ACC112 (cell line): ENCODE measurements at regions not wholly inside any gene's neighbourhood (a gene's known extent, or its start where the extent isn't known, plus 50 kb on each side); places are given as distances from the start of the nearest gene placed in this dataset.

Source experiments
- H2AFZ ChIP-seq: fragments of 200-600 bp; sonication (generic); one replicate; pipeline ENCODE4 v1.6.0; 2017; ENCODE audit warnings: antibody characterized with exemption, low read length; ENCODE audit not compliant: unreplicated experiment
- H3K27ac ChIP-seq: fragments of 200-600 bp; sonication (generic); 2 replicates; pipeline ENCODE4 v1.5.1; 2014; ENCODE audit warnings: low read depth, mild to moderate bottlenecking, antibody characterized with exemption, low read length, moderate library complexity
- H3K27me3 ChIP-seq: fragments of 200-600 bp; sonication (generic); 2 replicates; pipeline ENCODE4 v1.6.1; 2014; ENCODE audit warnings: mild to moderate bottlenecking, antibody characterized with exemption, low read length, moderate library complexity, mixed read lengths; ENCODE audit not compliant: insufficient read depth
- H3K36me3 ChIP-seq: fragments of 200-600 bp; sonication (generic); 2 replicates; pipeline ENCODE4 v1.6.1; 2016; ENCODE audit warnings: mild to moderate bottlenecking, antibody characterized with exemption, low read length, moderate library complexity, mixed read lengths; ENCODE audit not compliant: insufficient read depth
- H3K4me1 ChIP-seq: fragments of 200-600 bp; sonication (generic); one replicate; pipeline ENCODE4 v1.6.1; 2016; ENCODE audit warnings: low read length, mixed read lengths; ENCODE audit not compliant: insufficient read depth, unreplicated experiment, control insufficient read depth
- H3K4me3 ChIP-seq: fragments of 200-600 bp; sonication (generic); 2 replicates; pipeline ENCODE4 v1.5.1; 2014; ENCODE audit warnings: mild to moderate bottlenecking, low read depth, low read length
- H3K79me2 ChIP-seq: fragments of 200-600 bp; sonication (generic); one replicate; pipeline ENCODE4 v1.6.0; 2016; ENCODE audit warnings: low read length; ENCODE audit not compliant: control insufficient read depth, unreplicated experiment, insufficient read depth

GRCh38 chr20:41905199-41905598 lies 287.0 kb upstream of the CHD6 start:
- no peaks in the 10 kb centered on the region for H3K36me3 ChIP-seq
- no peaks in the 10 kb centered on the region for H3K79me2 ChIP-seq
- no peak overlapping the region for H3K27ac ChIP-seq
- H3K4me1 ChIP-seq, result no peaks in the 10 kb centered on the region
- H2AFZ ChIP-seq, result no peak overlapping the region
- no peaks in the 10 kb centered on the region for H3K27me3 ChIP-seq
- no peak overlapping the region for H3K4me3 ChIP-seq

- Histone ChIP-seq H3K79me2 (no peaks in the 10 kb centered on the region), H3K36me3 (no peaks in the 10 kb centered on the region), H3K4me3 (no peak overlapping the region), H3K27me3 (no peaks in the 10 kb centered on the region), H3K4me1 (no peaks in the 10 kb centered on the region), H2AFZ (no peak overlapping the region), H3K27ac (no peak overlapping the region)
Observed at GRCh38 chr20:41903586-41903985, 285.4 kb upstream of the CHD6 start.

GRCh38 chr20:41902346-41902745 lies 284.2 kb upstream of the CHD6 start:
- no peaks in the 10 kb centered on the region for H3K27me3 ChIP-seq

GRCh38 chr20:41900201-41900691 lies 282.1 kb upstream of the CHD6 start:
- no peaks in the 10 kb centered on the region for H3K36me3 ChIP-seq
- no peak overlapping the region for H3K27ac ChIP-seq
- H3K27me3 ChIP-seq, result no peaks in the 10 kb centered on the region
- no peaks in the 10 kb centered on the region for H3K4me1 ChIP-seq
- no peak overlapping the region for H3K4me3 ChIP-seq
- no peaks in the 10 kb centered on the region for H3K79me2 ChIP-seq
- no peak overlapping the region for H2AFZ ChIP-seq

More at GRCh38 chr20:41902346-41902745, 284.2 kb upstream of the CHD6 start:
- Histone ChIP-seq H3K27ac (no peak overlapping the region), H3K36me3 (no peaks in the 10 kb centered on the region), H3K4me3 (no peak overlapping the region), H2AFZ (no peak overlapping the region), H3K79me2 (no peaks in the 10 kb centered on the region), H3K4me1 (no peaks in the 10 kb centered on the region)

- Histone ChIP-seq H3K27ac (no peak overlapping the region), H3K79me2 (no peaks in the 10 kb centered on the region), H3K4me3 (no peak overlapping the region), H3K27me3 (no peaks in the 10 kb centered on the region), H2AFZ (no peak overlapping the region), H3K36me3 (no peaks in the 10 kb centered on the region), H3K4me1 (no peaks in the 10 kb centered on the region)
Observed at GRCh38 chr20:41897708-41898107, 279.5 kb upstream of the CHD6 start.

DNA sequence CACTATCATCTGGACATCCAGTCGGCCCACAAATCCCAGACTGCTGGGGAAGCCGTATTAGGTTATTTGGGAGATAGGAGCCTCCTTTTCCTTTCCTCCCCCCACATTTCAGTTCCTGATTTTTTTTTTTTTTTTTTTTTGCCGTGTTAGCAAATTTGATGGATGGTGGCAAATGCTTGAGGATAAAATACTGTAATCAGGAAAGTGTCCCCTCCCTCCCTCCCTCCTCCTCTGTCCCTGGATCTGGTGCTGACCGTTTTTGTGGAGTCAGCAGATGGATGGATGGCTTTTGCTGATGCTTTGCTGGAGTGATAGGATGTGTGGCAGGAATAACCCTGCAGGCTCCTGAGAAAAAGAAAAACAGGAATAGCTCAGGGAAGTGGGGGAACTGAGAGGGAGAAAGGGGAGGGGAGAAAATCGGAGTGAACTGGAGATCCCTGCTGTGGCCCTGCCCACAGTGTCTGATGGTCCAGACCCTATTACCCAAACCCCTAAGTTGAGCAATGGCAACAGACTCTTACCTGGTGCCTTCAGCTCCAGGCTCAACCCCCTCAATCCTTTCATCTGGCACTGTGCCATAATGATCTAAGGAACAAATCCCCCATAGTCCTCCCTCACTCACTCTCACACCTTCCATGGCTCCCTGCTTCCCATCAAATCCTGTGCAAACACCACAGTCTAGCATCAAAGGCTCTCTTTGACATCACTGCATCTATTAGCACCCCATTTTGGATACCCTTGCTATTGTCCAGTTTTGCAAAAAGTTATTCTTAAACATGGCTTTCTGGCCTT lies 277.3 kb upstream of the CHD6 start:
- H3K4me1 ChIP-seq, result no peaks in the 10 kb centered on the region
- H3K27me3 ChIP-seq, result no peaks in the 10 kb centered on the region
- no peaks in the 10 kb centered on the region for H3K79me2 ChIP-seq
- H2AFZ ChIP-seq, result no peak overlapping the region
- H3K27ac ChIP-seq, result no peak overlapping the region
- no peaks in the 10 kb centered on the region for H3K36me3 ChIP-seq
- H3K4me3 ChIP-seq, result no peak overlapping the region

DNA sequence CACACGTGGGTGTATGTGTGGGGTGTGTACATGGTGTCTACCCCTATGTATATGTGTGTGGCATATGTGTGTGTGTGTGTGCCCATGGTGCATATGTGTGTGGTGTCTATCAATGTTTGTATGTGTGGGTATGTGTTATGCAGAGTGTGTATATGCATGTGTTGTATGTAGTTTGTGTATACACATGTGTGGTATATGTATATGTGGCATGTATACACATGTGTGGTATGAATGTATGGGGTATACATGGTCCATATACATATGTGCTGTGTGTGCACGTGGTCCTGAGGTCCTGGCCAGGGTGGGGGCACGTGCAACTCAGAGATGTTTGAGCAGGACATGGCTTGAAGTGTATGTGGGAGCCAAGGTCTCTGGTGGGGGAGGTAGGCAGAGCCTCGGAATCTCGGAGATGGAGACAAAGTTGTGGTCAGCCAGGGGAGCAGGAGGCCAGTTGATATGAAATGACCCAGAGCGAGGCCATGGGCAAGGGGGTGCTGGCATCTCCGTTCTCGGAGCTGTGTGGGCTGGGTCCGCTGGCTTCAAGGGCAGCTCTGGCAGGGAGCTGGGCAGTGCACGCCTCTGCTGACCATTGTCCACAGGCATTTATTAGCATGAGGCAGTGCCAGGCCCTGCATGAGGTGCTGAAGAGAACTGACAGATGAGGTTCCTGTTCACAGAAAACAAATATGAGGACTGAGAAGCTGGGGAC lies 276.2 kb upstream of the CHD6 start:
- H3K27me3 ChIP-seq, result no peaks in the 10 kb centered on the region
- H3K27ac ChIP-seq, result no peak overlapping the region
- no peak overlapping the region for H3K4me3 ChIP-seq
- H3K79me2 ChIP-seq, result no peaks in the 10 kb centered on the region
- no peaks in the 10 kb centered on the region for H3K4me1 ChIP-seq
- H2AFZ ChIP-seq, result no peak overlapping the region
- no peaks in the 10 kb centered on the region for H3K36me3 ChIP-seq

DNA sequence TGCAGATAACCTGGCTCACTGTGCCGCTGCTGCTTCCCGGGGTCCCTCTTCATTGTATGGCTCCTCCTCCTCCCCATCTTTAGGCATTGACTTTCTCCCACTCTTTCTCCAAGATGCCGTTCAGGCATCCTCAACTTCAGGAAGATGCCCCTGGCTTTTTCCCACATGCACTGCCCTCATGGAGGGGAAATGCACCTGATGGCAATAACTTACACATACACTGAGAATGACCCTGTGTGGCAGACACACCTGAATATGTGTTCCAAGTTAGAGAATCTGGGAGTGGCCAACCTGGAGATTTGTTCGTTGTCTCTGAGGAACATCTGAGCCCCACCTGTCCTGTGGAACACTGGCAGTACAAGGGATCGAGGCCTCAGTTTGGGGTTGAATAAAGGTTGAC lies 273.9 kb upstream of the CHD6 start:
- Histone ChIP-seq H3K36me3 (no peaks in the 10 kb centered on the region), H2AFZ (no peak overlapping the region), H3K79me2 (no peaks in the 10 kb centered on the region), H3K4me1 (no peaks in the 10 kb centered on the region), H3K4me3 (no peak overlapping the region), H3K27me3 (no peaks in the 10 kb centered on the region), H3K27ac (no peak overlapping the region)

DNA sequence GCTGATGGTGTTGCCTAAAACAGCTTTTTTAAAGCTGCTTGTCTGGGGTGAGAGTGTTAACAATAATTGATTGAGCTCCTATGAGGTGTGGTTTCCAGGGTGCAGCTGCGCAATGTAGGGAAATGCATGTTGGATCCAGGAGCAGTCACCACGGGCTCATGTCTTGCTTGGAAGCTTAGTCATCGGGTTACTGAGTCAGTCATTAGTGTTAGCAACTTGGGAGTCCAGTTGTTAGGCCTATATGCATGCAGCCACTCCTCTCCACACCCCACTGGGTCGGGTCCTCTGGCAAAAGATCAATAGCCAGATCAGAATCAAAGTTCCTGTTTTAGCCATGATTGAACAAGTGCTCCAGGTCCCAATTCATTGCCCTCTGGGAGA lies 271.7 kb upstream of the CHD6 start:
- Histone ChIP-seq H2AFZ (no peak overlapping the region), H3K4me3 (no peak overlapping the region), H3K27ac (no peak overlapping the region), H3K27me3 (no peaks in the 10 kb centered on the region), H3K36me3 (no peaks in the 10 kb centered on the region), H3K79me2 (no peaks in the 10 kb centered on the region), H3K4me1 (no peaks in the 10 kb centered on the region)

GRCh38 chr20:41889126-41889843 lies 271.1 kb upstream of the CHD6 start:
- H3K27me3 ChIP-seq, result no peaks in the 10 kb centered on the region
- no peaks in the 10 kb centered on the region for H3K79me2 ChIP-seq
- H3K4me3 ChIP-seq, result no peak overlapping the region
- H3K36me3 ChIP-seq, result no peaks in the 10 kb centered on the region
- no peak overlapping the region for H2AFZ ChIP-seq
- no peak overlapping the region for H3K27ac ChIP-seq
- H3K4me1 ChIP-seq, result no peaks in the 10 kb centered on the region
